Right atrium auricular region (tissue), 2 donors: ENCODE measurements at regions not wholly inside any gene's neighbourhood (a gene's known extent, or its start where the extent isn't known, plus 50 kb on each side); places are given as distances from the start of the nearest gene placed in this dataset.

Source experiments
- DNase-seq: peaks from one replicate; pipeline ENCODE4 v3.0.0-alpha.2; 2019; ENCODE audit warnings: low spot score
- H3K27ac ChIP-seq, 2 donors: fragments of 200-600 bp; sonication (generic); 1 replicate in 1 of 2; 2 replicates in 1 of 2; pipeline ENCODE4 v1.5.1; 2016 to 2019
- H3K27me3 ChIP-seq, 2 donors: fragments of 200-600 bp; sonication (generic); one replicate each; pipeline versions ENCODE4 v1.5.1 to v1.6.0; 2017 to 2019
- H3K36me3 ChIP-seq: fragments of 200-600 bp; sonication (generic); one replicate; pipeline ENCODE4 v1.5.1; 2016
- H3K4me1 ChIP-seq, 2 donors: fragments of 200-600 bp; sonication (generic); one replicate each; pipeline versions ENCODE4 v1.5.1 to v1.6.0; 2017 to 2019
- H3K4me3 ChIP-seq, 2 donors: fragments of 200-600 bp; sonication (generic); 1 replicate in 1 of 2; 2 replicates in 1 of 2; pipeline ENCODE4 v1.5.1; 2017 to 2019; ENCODE audit warnings: mild to moderate bottlenecking in 1 of 2, moderate library complexity in 1 of 2
- H3K9me3 ChIP-seq, 2 donors: fragments of 200-600 bp; sonication (generic); one replicate each; pipeline ENCODE4 v1.5.1; 2019
- TF ChIP-seq, protein P1 (sequence below), 2 donors: fragments of 200-600 bp; sonication (generic); IDR thresholded peaks; one replicate each; pipeline ENCODE4 v1.5.1; 2019; ENCODE audit warnings: antibody characterized with exemption in 2 of 2

DNA sequence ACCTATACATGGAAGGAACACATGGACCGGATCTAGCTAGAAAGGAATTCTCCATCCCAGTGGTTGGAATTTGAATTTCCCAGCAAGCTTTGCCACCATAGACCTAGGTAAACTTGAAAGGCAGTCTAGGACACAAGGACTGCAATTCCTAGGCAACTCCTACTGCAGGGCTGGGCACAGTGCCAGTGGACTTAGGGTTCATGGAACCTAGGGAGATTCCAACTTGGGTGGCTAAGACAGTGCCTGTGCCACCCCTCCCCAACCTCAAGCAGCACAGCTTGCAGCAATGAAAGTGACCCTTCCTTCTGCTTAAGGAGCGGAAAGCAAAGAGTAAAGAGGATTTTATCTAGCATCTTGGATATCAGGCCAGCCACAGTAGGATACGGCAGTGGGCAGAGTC lies 663.3 kb downstream of the ELAVL2 start:
- H3K36me3 ChIP-seq, result no peaks in the 10 kb centered on the region
- H3K27ac ChIP-seq, result no peak overlapping the region
- TF ChIP-seq, protein P1, sequence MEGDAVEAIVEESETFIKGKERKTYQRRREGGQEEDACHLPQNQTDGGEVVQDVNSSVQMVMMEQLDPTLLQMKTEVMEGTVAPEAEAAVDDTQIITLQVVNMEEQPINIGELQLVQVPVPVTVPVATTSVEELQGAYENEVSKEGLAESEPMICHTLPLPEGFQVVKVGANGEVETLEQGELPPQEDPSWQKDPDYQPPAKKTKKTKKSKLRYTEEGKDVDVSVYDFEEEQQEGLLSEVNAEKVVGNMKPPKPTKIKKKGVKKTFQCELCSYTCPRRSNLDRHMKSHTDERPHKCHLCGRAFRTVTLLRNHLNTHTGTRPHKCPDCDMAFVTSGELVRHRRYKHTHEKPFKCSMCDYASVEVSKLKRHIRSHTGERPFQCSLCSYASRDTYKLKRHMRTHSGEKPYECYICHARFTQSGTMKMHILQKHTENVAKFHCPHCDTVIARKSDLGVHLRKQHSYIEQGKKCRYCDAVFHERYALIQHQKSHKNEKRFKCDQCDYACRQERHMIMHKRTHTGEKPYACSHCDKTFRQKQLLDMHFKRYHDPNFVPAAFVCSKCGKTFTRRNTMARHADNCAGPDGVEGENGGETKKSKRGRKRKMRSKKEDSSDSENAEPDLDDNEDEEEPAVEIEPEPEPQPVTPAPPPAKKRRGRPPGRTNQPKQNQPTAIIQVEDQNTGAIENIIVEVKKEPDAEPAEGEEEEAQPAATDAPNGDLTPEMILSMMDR (IDR thresholded peaks at IDR 0.05), result no peak
- no peaks in the 10 kb centered on the region for H3K27me3 ChIP-seq
- no peaks in the 10 kb centered on the region for H3K4me1 ChIP-seq
- DNase-seq, result no peak
- H3K4me3 ChIP-seq, result no peak overlapping the region
- H3K9me3 ChIP-seq, result peaks cover 0 to 7% of the 10 kb centered on the region in 2 donors

DNA sequence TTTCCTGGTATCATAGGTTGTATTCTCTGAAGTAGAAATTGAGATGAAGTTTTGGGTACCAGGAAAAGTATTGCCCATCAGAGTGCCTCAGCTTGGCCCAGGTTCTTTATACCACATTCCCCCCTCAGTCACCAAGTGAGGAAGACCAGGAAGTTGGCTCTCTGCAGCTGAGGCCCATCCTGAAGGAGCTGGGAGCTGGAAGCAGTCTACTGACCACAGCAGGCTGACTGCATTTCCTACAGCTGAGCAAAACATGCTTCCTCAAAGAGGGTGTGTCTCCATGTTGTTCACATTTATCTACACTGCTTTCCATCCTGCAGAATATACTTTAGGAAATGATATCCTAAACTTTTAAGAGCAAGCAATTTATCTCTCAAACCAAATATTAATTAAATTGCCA lies 654.6 kb downstream of the ELAVL2 start:
- Histone ChIP-seq H3K4me3 (no peak overlapping the region), H3K27ac (no peak overlapping the region), H3K9me3 (peaks cover 0 to 10% of the 10 kb centered on the region in 2 donors), H3K36me3 (no peaks in the 10 kb centered on the region), H3K4me1 (no peaks in the 10 kb centered on the region), H3K27me3 (no peaks in the 10 kb centered on the region)
- TF ChIP-seq, protein P1 (IDR thresholded peaks at IDR 0.05), result no peak
- no peak for DNase-seq

DNA sequence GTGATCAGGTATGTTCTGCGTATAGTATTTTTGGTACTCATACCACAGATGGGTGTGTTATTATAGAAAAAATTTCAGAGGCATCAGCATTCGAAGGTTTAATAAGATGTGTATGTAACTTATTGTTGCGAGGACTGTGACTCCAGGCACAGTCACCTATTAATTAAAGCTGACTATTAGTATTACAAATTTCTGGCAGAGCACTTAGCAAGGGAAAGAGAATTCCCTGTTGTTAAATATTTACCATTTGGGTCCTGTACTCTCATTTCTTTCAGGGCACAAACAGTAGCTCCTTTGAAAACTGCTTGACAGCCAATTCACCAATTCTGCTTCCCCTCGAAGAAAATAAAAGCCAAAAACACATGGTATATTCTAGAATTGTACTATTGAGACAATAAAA lies 653.8 kb downstream of the ELAVL2 start:
- H3K27ac ChIP-seq, result no peak overlapping the region
- H3K9me3 ChIP-seq, result peaks cover 0 to 10% of the 10 kb centered on the region in 2 donors
- no peaks in the 10 kb centered on the region for H3K27me3 ChIP-seq
- H3K4me3 ChIP-seq, result no peak overlapping the region
- H3K4me1 ChIP-seq, result no peaks in the 10 kb centered on the region
- TF ChIP-seq, protein P1 (IDR thresholded peaks at IDR 0.05), result no peak
- no peak for DNase-seq
- H3K36me3 ChIP-seq, result no peaks in the 10 kb centered on the region

DNA sequence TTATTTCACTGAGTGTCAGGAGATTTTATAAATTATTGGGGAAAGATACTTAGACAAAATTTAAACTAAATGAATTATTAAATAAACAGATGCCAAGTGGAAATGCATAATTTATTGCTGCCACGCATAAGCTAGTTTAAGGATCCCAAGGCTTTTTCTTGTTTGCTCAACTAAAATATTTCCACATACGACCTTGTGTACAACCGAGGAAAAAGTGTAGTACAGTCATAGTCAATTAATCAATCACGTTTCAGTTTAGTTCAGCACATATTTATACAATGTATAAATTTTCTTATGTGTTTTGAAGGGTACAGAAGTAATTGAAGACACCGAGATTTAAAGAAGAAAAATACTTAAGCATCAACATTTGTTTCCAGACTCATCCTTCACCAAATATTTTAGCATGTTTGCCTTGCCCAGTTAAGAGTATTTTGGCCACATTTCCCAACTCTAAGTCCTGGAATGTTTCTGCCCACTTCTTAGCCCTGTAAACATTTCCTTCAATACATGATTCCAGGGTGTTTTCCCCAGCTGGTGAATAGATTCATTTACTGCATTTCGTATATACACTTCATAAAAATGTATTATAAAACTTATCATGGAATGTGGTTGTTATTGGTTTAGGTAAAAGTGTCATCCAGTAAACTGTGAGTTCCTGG lies 652.9 kb downstream of the ELAVL2 start:
- H3K27ac ChIP-seq, result no peak overlapping the region

GRCh38 chr9:23194281-23194680 lies 631.8 kb downstream of the ELAVL2 start:
- Histone ChIP-seq H3K4me3 (no peak overlapping the region), H3K36me3 (no peaks in the 10 kb centered on the region), H3K9me3 (no peaks in the 10 kb centered on the region), H3K27me3 (no peaks in the 10 kb centered on the region), H3K4me1 (no peaks in the 10 kb centered on the region), H3K27ac (no peak overlapping the region)
- DNase-seq, result no peak
- TF ChIP-seq, protein P1 (IDR thresholded peaks at IDR 0.05), result no peak

More for the DNA sequence above, 652.9 kb downstream of the ELAVL2 start:
- H3K9me3 ChIP-seq, result peaks cover 0 to 10% of the 10 kb centered on the region in 2 donors
- no peaks in the 10 kb centered on the region for H3K36me3 ChIP-seq
- H3K27me3 ChIP-seq, result no peaks in the 10 kb centered on the region
- TF ChIP-seq, protein P1 (IDR thresholded peaks at IDR 0.05), result no peak
- no peak overlapping the region for H3K4me3 ChIP-seq
- no peak for DNase-seq
- no peaks in the 10 kb centered on the region for H3K4me1 ChIP-seq

DNA sequence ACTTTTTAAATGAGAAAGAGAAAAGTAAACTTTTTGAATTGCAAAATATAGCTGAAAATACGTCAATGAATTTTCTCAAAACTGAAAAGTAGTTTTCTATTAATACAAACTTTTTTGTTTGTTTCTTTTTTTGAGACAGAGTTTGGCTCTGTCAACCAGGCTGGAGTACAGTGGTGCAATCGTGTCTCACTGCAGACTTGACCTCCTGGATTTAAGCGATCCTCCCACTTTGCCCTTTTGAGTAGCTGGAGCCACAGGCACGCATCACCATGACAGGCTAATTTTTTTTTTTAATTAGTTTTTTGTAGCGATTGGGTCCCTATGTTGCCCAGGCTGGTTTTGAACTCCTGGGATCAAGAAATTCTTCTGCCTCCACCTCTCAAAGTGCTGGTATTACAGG lies 610.4 kb downstream of the ELAVL2 start:
- H3K9me3 ChIP-seq, result no peaks in the 10 kb centered on the region
- H3K27me3 ChIP-seq, result no peaks in the 10 kb centered on the region
- H3K4me1 ChIP-seq, result no peaks in the 10 kb centered on the region
- no peak overlapping the region for H3K4me3 ChIP-seq
- no peak overlapping the region for H3K27ac ChIP-seq
- H3K36me3 ChIP-seq, result no peaks in the 10 kb centered on the region
- DNase-seq, result no peak
- TF ChIP-seq, protein P1 (IDR thresholded peaks at IDR 0.05), result no peak
